Natural killer cell (primary cell): ENCODE measurements at regions not wholly inside any gene's neighbourhood (a gene's known extent, or its start where the extent isn't known, plus 50 kb on each side); places are given as distances from the start of the nearest gene placed in this dataset.

Source experiments
- ATAC-seq, 3 donors: fragments of 150-1000 bp in 2 of 3; fragments of 200-7000 bp in 1 of 3; cut with Tn5 transposase; 1 replicate in 1 of 3; 2 replicates in 2 of 3; pipeline ENCODE4 v1.10.0; 2021; ENCODE audit warnings: mild to moderate bottlenecking in 2 of 3, moderate library complexity in 2 of 3
- DNase-seq, 2 donors: peaks; one replicate each; pipeline versions ENCODE4 v3.0.0 to v3.0.0-alpha.2; 2013 to 2021; ENCODE audit warnings: mixed read lengths in 1 of 2
- H3K27ac ChIP-seq: one replicate; pipeline ENCODE4 v1.5.1; 2013; ENCODE audit warnings: mild to moderate bottlenecking, low read length
- H3K27me3 ChIP-seq: one replicate; pipeline ENCODE4 v1.6.1; 2013; ENCODE audit warnings: low read length; ENCODE audit not compliant: control insufficient read depth, insufficient read depth
- H3K36me3 ChIP-seq: one replicate; pipeline ENCODE4 v1.6.1; 2013; ENCODE audit warnings: low read length; ENCODE audit not compliant: control insufficient read depth, insufficient read depth
- H3K4me1 ChIP-seq: one replicate; pipeline ENCODE4 v1.6.1; 2013; ENCODE audit warnings: low read length; ENCODE audit not compliant: control insufficient read depth, insufficient read depth
- H3K4me3 ChIP-seq: one replicate; pipeline ENCODE4 v1.5.1; 2013; ENCODE audit warnings: low read length
- H3K9me3 ChIP-seq: one replicate; pipeline ENCODE4 v1.6.1; 2013; ENCODE audit warnings: low read length; ENCODE audit not compliant: control insufficient read depth, insufficient read depth
- H3K27ac Mint-ChIP-seq, 2 donors: one replicate each; pipeline ENCODE4 v1.8.0; 2022; ENCODE audit warnings: mild to moderate bottlenecking in 2 of 2, mixed read lengths in 2 of 2, moderate library complexity in 1 of 2
- H3K27me3 Mint-ChIP-seq, 2 donors: one replicate each; pipeline ENCODE4 v1.8.0; 2022; ENCODE audit warnings: low read depth in 2 of 2, mixed read lengths in 2 of 2
- H3K36me3 Mint-ChIP-seq: one replicate; pipeline ENCODE4 v1.8.0; 2022; ENCODE audit warnings: mixed read lengths
- H3K4me1 Mint-ChIP-seq, 2 donors: one replicate each; pipeline ENCODE4 v1.8.0; 2022; ENCODE audit warnings: mixed read lengths in 2 of 2
- H3K4me3 Mint-ChIP-seq: one replicate; pipeline ENCODE4 v1.8.0; 2022; ENCODE audit warnings: mild to moderate bottlenecking, moderate library complexity, mixed read lengths
- H3K9me3 Mint-ChIP-seq, 2 donors: one replicate each; pipeline ENCODE4 v1.8.0; 2022; ENCODE audit warnings: mixed read lengths in 2 of 2
- CTCF ChIP-seq: fragments of 200-600 bp; IDR thresholded peaks from one replicate; pipeline ENCODE4 v1.8.0; 2022; ENCODE audit warnings: antibody characterized with exemption
- WGBS: methylation state at CpG from one replicate; pipeline ENCODE4 v1.1.7; 2013; ENCODE audit warnings: missing lambda C conversion rate; ENCODE audit not compliant: insufficient coverage; 5-methylcytosine and 5-hydroxymethylcytosine counted together
- intact Hi-C: fragments of 100-400 bp; cut with micrococcal nuclease; formaldehyde crosslinking; loops from one replicate; pipeline ENCODE4 v1.14.2; 2022

DNA sequence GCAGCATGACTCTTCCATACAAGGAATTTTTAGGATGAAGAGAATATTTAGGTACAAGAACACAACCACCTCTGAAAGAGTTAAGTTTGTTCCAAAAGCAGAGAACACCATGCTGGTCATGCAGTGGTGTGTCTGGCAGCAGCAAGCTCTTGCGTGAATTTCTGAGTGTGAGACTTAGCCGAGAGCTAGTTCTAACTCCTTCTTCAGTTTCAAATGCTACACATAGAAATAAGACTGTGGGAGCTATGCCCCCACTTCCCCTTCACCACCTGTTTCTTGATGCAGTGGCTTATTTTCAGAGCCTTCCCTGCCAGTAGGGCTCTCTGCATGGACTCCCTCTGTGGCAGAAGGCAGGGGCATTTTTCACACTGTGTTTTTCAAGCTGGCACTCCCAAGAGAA lies 122.9 kb upstream of the ZNF366 start:
- intact Hi-C loops, result no loop called here
- Mint-ChIP-seq H3K4me1 (no peaks in the 10 kb centered on the region), H3K36me3 (no peaks in the 10 kb centered on the region), H3K9me3 (no peaks in the 10 kb centered on the region), H3K27ac (no peak overlapping the region), H3K4me3 (no peak overlapping the region), H3K27me3 (peaks cover 13 to 22% of the 10 kb centered on the region in 2 donors)
- DNase-seq (no peak), ATAC-seq (no peak)
- TF ChIP-seq CTCF, result no peak
- H3K9me3 ChIP-seq, result no peaks in the 10 kb centered on the region
- no peak overlapping the region for H3K4me3 ChIP-seq
- H3K36me3 ChIP-seq, result no peaks in the 10 kb centered on the region
- H3K27me3 ChIP-seq, result no peaks in the 10 kb centered on the region
- WGBS, result 91% methylated on average over 2 of the region's 2 CpGs
- H3K27ac ChIP-seq, result no peak overlapping the region
- H3K4me1 ChIP-seq, result no peaks in the 10 kb centered on the region

- DNase-seq (no peak), ATAC-seq (no peak)
- Mint-ChIP-seq H3K9me3 (no peaks in the 10 kb centered on the region), H3K27ac (no peak overlapping the region), H3K36me3 (no peaks in the 10 kb centered on the region), H3K4me3 (no peak overlapping the region), H3K4me1 (no peaks in the 10 kb centered on the region), H3K27me3 (peaks cover 9 to 27% of the 10 kb centered on the region in 2 donors)
- Histone ChIP-seq H3K4me1 (no peaks in the 10 kb centered on the region), H3K27me3 (no peaks in the 10 kb centered on the region), H3K4me3 (no peak overlapping the region), H3K27ac (no peak overlapping the region), H3K9me3 (no peaks in the 10 kb centered on the region), H3K36me3 (no peaks in the 10 kb centered on the region)
- no peak for TF ChIP-seq CTCF
- intact Hi-C loops, result no loop called here
- WGBS, result 86% methylated on average over 2 of the region's 2 CpGs
Measured at GRCh38 chr5:72628771-72629371, 121.7 kb upstream of the ZNF366 start.

- Histone ChIP-seq H3K9me3 (no peaks in the 10 kb centered on the region), H3K36me3 (no peaks in the 10 kb centered on the region), H3K27ac (no peak overlapping the region), H3K27me3 (peaks cover 3% of the 10 kb centered on the region), H3K4me1 (no peaks in the 10 kb centered on the region), H3K4me3 (no peak overlapping the region)
- no peaks in the 10 kb centered on the region for H3K36me3 Mint-ChIP-seq
- no peaks in the 10 kb centered on the region for H3K9me3 Mint-ChIP-seq
- H3K27me3 Mint-ChIP-seq, result peaks cover 9 to 13% of the 10 kb centered on the region in 2 donors
- DNase-seq, result no peak
- no peaks in the 10 kb centered on the region for H3K4me1 Mint-ChIP-seq
- intact Hi-C loops, result no loop called here
- H3K4me3 Mint-ChIP-seq, result no peak overlapping the region
- no peak for ATAC-seq
- H3K27ac Mint-ChIP-seq, result no peak overlapping the region
- no peak for TF ChIP-seq CTCF
Measured at GRCh38 chr5:72625332-72625731, 118.1 kb upstream of the ZNF366 start.

DNA sequence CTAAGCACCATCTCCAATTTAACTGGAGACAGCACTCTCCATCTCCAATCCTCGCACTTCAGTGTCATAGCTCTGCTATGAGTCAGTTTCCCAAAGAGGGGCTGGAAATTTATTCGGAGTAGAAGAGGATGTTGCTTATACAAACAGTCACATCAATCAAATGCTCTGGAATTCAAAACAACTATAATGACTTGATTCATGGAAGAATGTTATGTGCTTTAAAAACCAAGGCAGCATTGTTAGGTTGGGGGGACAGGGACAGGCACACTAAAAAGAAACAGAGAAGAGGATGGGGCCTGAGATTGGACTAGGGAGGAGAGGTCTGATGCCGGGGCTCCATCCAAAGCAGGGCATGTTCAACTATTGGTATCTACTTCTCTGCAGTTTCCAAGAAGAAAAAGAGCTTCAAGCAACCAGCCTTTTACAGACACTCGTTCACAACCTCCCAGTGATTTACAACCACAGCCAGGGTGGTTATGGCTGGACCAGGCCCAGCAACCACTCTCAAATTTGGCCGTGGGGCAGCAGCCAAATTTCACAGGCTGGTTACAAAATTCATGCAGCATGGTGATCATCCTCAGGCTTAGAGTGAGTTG lies 117.5 kb upstream of the ZNF366 start:
- H3K27ac Mint-ChIP-seq, result no peak overlapping the region
- Histone ChIP-seq H3K4me3 (no peak overlapping the region), H3K4me1 (no peaks in the 10 kb centered on the region), H3K36me3 (no peaks in the 10 kb centered on the region), H3K27me3 (peaks cover 3% of the 10 kb centered on the region), H3K9me3 (no peaks in the 10 kb centered on the region), H3K27ac (no peak overlapping the region)
- no peaks in the 10 kb centered on the region for H3K9me3 Mint-ChIP-seq
- no peaks in the 10 kb centered on the region for H3K4me1 Mint-ChIP-seq
- intact Hi-C loops, result no loop called here
- TF ChIP-seq CTCF, result no peak
- H3K27me3 Mint-ChIP-seq, result peaks cover 7 to 14% of the 10 kb centered on the region in 2 donors
- H3K4me3 Mint-ChIP-seq, result no peak overlapping the region
- no peak for DNase-seq
- no peak for ATAC-seq
- H3K36me3 Mint-ChIP-seq, result no peaks in the 10 kb centered on the region
- WGBS, result 40% methylated on average over 3 of the region's 5 CpGs
